Mesothelial cell of epicardium (in vitro differentiated cells): ENCODE measurements at regions not wholly inside any gene's neighbourhood (a gene's known extent, or its start where the extent isn't known, plus 50 kb on each side); places are given as distances from the start of the nearest gene placed in this dataset.

ENCODE experiments used
- DNase-seq, 2 experiments: peaks; one replicate each; pipeline ENCODE4 v3.0.0; 2021; ENCODE audit warnings: low spot score in 2 of 2; ENCODE audit not compliant: unreplicated experiment in 2 of 2
- H3K27ac Mint-ChIP-seq: 2 replicates; pipeline ENCODE4 v1.8.0; 2021; ENCODE audit warnings: mixed read lengths
- H3K27me3 Mint-ChIP-seq: 2 replicates; pipeline ENCODE4 v1.8.0; 2021; ENCODE audit warnings: low read depth, mixed read lengths
- H3K36me3 Mint-ChIP-seq: 2 replicates; pipeline ENCODE4 v1.8.0; 2021; ENCODE audit warnings: mixed read lengths
- H3K4me1 Mint-ChIP-seq: 2 replicates; pipeline ENCODE4 v1.8.0; 2021; ENCODE audit warnings: mixed read lengths
- H3K4me3 Mint-ChIP-seq: 2 replicates; pipeline ENCODE4 v1.8.0; 2021; ENCODE audit warnings: mild to moderate bottlenecking, moderate library complexity, mixed read lengths
- H3K9me3 Mint-ChIP-seq: 2 replicates; pipeline ENCODE4 v1.8.0; 2021; ENCODE audit warnings: mixed read lengths
- CTCF ChIP-seq: fragments of 200-600 bp; sonication (generic); IDR thresholded peaks from one replicate; pipeline ENCODE4 v1.5.0; 2021; ENCODE audit warnings: antibody characterized with exemption; ENCODE audit not compliant: unreplicated experiment

DNA sequence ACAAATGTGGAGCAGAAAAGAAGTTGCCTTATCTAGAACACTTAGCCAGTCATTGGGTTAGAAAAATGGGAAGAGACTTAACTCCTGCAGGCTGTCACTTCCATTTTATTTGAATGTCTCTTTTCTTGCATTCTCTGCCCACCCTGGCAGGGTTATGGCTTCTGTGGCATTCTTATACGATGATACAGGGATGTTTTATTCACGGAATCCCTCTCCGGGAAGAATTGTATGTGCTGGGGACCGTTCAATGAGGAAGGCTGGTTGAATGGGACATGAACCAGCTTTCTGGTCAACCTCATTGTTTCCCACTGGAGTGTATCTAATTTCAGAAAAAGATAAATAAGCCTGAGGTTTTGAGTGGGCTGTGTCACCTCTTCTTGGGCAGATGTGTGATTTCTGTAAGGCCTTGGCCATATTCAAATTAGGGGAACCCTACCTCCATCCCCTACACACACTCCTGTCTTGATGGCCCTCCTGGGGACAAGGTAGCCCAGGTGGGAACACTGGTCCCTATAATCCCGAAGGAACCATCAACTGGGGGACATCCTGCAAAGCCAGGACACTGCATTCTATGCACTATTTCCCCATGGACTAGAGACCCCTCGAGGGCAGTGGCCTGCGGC, 174.8 kb upstream of the GSC start:
- Mint-ChIP-seq H3K27ac (no peak overlapping the region), H3K27me3 (peaks cover 4% of the 10 kb centered on the region), H3K36me3 (no peaks in the 10 kb centered on the region), H3K4me1 (no peaks in the 10 kb centered on the region), H3K9me3 (peaks cover 11% of the 10 kb centered on the region), H3K4me3 (no peak overlapping the region)
- DNase-seq, result no peak
- no peak for TF ChIP-seq CTCF

DNA sequence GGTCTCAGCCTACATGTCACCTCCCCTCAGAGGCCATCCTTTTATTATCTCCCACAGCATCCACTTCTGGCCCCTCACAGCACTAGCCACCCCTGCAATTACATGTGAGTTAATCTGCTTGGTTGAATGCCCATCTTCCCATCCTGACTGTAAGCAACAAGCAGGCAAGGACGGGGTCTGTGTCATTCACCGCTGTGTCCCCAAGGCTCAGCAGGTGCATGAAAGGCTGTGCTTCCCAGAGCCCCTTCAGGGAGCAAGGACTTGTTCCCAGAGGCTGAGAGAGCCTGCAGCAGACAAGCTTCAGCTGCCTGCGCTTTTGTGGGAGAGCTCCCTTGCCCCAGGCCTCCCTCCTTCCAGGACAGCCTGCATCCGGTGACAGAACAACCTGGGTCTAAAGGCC, 172.7 kb upstream of the GSC start:
- Mint-ChIP-seq H3K9me3 (peaks cover 5% of the 10 kb centered on the region), H3K27ac (no peak overlapping the region), H3K4me1 (no peaks in the 10 kb centered on the region), H3K27me3 (no peaks in the 10 kb centered on the region), H3K36me3 (no peaks in the 10 kb centered on the region), H3K4me3 (no peak overlapping the region)
- DNase-seq, result no peak
- TF ChIP-seq CTCF, result no peak

DNA sequence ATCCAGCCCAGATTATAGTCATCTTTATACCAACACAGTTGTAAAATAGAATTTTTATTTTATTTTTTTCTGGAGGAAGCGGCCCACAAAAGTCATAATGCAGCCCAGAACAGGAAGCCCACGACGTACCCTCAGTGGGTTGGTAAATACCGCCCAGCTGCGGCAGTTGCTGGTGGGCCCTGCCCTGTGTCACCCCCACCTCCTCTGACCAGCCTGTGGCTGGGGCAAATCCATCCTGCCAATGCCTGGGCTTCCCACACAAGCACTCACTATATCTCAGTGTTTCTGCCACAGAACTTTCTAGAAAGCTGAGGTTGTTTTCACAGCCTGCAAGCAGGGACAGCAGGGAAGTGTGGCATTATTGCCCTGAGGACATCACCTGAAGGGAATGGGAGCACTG, 171.4 kb upstream of the GSC start:
- Mint-ChIP-seq H3K27me3 (no peaks in the 10 kb centered on the region), H3K9me3 (no peaks in the 10 kb centered on the region), H3K27ac (no peak overlapping the region), H3K36me3 (no peaks in the 10 kb centered on the region), H3K4me3 (no peak overlapping the region), H3K4me1 (peaks cover 3% of the 10 kb centered on the region)
- no peak for DNase-seq
- no peak for TF ChIP-seq CTCF

DNA sequence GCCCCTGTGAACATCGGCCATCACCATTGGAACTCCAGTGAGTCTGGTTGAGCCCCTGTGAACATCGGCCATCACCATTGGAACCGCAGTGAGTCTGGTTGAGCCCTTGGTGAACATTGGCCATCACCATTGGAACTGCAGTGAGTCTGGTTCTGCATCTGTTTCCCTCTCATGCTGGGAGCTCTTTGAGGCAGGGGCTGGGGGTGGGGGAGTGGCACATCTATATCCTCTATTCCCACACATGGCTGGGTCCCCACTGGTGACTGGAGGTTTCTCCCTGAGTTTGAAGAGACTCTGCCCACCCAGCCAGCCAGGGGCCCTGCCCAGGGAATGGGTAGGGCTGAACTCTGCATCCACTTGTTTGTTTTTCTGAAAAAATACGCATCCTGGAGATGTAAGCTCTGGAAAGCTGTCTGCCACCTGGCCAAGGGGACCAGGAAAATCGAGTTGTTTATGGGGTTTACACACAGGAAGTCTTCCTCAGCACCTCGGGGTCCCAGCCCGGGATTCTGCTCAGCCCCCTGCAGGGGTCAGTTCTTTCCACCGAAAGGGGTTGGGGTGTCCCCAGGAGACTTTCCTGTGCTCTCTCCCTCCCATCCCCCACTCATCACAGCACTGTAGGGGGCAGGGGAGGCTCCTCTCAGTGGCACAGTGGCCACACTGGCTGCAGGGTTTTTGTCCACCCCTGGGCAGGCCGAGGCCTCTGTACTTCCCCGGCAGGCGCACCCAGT, 170.5 kb upstream of the GSC start:
- no peaks in the 10 kb centered on the region for H3K9me3 Mint-ChIP-seq
- H3K27me3 Mint-ChIP-seq, result no peaks in the 10 kb centered on the region
- TF ChIP-seq CTCF, result no peak
- H3K36me3 Mint-ChIP-seq, result no peaks in the 10 kb centered on the region
- H3K27ac Mint-ChIP-seq, result no peak overlapping the region
- H3K4me1 Mint-ChIP-seq, result peaks cover 5% of the 10 kb centered on the region
- no peak overlapping the region for H3K4me3 Mint-ChIP-seq
- DNase-seq, result no peak

DNA sequence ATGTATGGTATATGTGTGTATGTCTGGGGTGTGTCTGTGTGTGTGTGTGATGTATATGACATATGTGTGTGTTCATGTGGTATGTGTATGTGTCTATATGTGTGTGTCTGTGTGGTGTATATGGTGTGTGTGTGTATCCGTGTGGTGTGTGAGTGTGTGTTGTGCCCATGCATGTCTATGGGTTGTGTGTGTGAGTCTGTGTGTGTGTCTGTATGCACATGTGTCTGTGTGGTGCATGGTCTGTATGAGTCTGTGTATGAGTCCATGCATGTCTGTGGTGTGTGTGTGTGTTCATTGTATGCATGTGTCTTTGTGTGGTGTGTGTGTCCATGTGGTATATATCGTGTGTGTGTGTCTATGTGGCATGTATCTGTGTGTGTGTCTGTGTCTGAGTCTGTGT, 168.1 kb upstream of the GSC start:
- peaks cover 14% of the 10 kb centered on the region for H3K4me1 Mint-ChIP-seq
- TF ChIP-seq CTCF, result no peak
- H3K9me3 Mint-ChIP-seq, result no peaks in the 10 kb centered on the region
- no peak overlapping the region for H3K27ac Mint-ChIP-seq
- no peaks in the 10 kb centered on the region for H3K27me3 Mint-ChIP-seq
- H3K36me3 Mint-ChIP-seq, result no peaks in the 10 kb centered on the region
- DNase-seq, result no peak
- no peak overlapping the region for H3K4me3 Mint-ChIP-seq
